GM11168 (cell line): ENCODE measurements at regions not wholly inside any gene's neighbourhood (a gene's known extent, or its start where the extent isn't known, plus 50 kb on each side); places are given as distances from the start of the nearest gene placed in this dataset.

Source experiments
- in situ Hi-C: fragments of 300-500 bp; cut with MboI; formaldehyde crosslinking; loops from one replicate; pipeline ENCODE4 v1.12.0; 2022; ENCODE audit warnings: low sequenced_read_pairs; ENCODE audit not compliant: unreplicated experiment

- in situ Hi-C loops, result no loop called here
Measured at GRCh38 chr3:153577059-153577736, 415.2 kb downstream of the RAP2B start.

- in situ Hi-C loops, result no loop called here
Measured at GRCh38 chr3:153578046-153578445, 416.0 kb downstream of the RAP2B start.

- in situ Hi-C loops, result no loop called here
Measured at GRCh38 chr3:153590051-153590450, 428.0 kb downstream of the RAP2B start.

- in situ Hi-C loops, result no loop called here
Measured at GRCh38 chr3:153591561-153592245, 429.7 kb downstream of the RAP2B start.

GRCh38 chr3:153595186-153595815, 433.3 kb downstream of the RAP2B start:
- in situ Hi-C loops, result no loop called here

- in situ Hi-C loops, result no loop called here
Measured at GRCh38 chr3:153596401-153596800, 434.4 kb downstream of the RAP2B start.

GRCh38 chr3:153599685-153600084, 437.7 kb downstream of the RAP2B start:
- in situ Hi-C loops, result no loop called here

- in situ Hi-C loops, result no loop called here
Measured at GRCh38 chr3:153600896-153601295, 438.9 kb downstream of the RAP2B start.

GRCh38 chr3:153601374-153601853, 439.4 kb downstream of the RAP2B start:
- in situ Hi-C loops, result no loop called here

GRCh38 chr3:153602801-153603200, 440.8 kb downstream of the RAP2B start:
- in situ Hi-C loops, result no loop called here

GRCh38 chr3:153614140-153614539, 452.1 kb downstream of the RAP2B start:
- in situ Hi-C loops, result no loop called here

- in situ Hi-C loops, result no loop called here
Measured at GRCh38 chr3:153614563-153614962, 452.5 kb downstream of the RAP2B start.

GRCh38 chr3:153615863-153616262, 453.8 kb downstream of the RAP2B start:
- in situ Hi-C loops, result no loop called here

- in situ Hi-C loops, result no loop called here
Measured at GRCh38 chr3:153617463-153617862, 455.4 kb downstream of the RAP2B start.

GRCh38 chr3:153618176-153618575, 456.1 kb downstream of the RAP2B start:
- in situ Hi-C loops, result no loop called here

GRCh38 chr3:153619268-153619667, 457.2 kb downstream of the RAP2B start:
- in situ Hi-C loops, result no loop called here

GRCh38 chr3:153621953-153622352, 459.9 kb downstream of the RAP2B start:
- in situ Hi-C loops, result no loop called here

- in situ Hi-C loops, result no loop called here
Measured at GRCh38 chr3:153623834-153624233, 461.8 kb downstream of the RAP2B start.

- in situ Hi-C loops, result no loop called here
Measured at GRCh38 chr3:153624310-153625030, 462.4 kb downstream of the RAP2B start.

GRCh38 chr3:153625506-153625905, 463.5 kb downstream of the RAP2B start:
- in situ Hi-C loops, result no loop called here

GRCh38 chr3:153626158-153626557, 464.1 kb downstream of the RAP2B start:
- in situ Hi-C loops, result no loop called here
